GM18499 (cell line): ENCODE measurements at regions not wholly inside any gene's neighbourhood (a gene's known extent, or its start where the extent isn't known, plus 50 kb on each side); places are given as distances from the start of the nearest gene placed in this dataset.

Source experiments
- ATAC-seq: cut with Tn5 transposase; IDR thresholded peaks from one replicate; pipeline ENCODE4 v1.9.1; 2021; ENCODE audit warnings: moderate number of reproducible peaks; ENCODE audit not compliant: insufficient read depth, unreplicated experiment

- ATAC-seq = peak; percentile 88
Measured at GRCh38 chr15:31472636-31473384, 146.2 kb downstream of the KLF13 start.

- no peak for ATAC-seq
Measured at GRCh38 chr15:31473385-31474058, 146.9 kb downstream of the KLF13 start.

GRCh38 chr15:31474059-31474868 is 147.6 kb downstream of the KLF13 start:
- ATAC-seq = no peak

- no peak for ATAC-seq
Measured at GRCh38 chr15:31476236-31476810, 149.7 kb downstream of the KLF13 start.

DNA sequence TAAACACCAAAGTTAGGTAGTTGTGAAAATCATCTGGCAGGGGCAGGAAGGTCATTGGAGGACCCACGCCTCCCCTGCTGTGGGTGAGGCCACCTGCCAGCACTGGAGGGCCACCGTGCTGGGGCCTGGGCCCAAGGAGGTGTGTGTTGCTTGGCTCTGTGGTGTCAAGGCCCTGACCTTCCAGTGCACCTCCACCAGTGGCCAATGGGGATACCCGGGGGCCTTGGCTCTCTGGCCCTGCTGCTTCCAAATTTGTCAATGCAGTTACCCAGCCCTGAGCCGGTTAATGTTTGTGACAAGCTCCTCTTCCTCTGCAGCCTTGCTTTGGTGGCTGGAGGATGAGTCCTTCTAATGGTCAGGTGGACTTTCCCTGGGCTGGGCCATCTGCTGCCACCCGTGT is 150.2 kb downstream of the KLF13 start:
- ATAC-seq = no peak

DNA sequence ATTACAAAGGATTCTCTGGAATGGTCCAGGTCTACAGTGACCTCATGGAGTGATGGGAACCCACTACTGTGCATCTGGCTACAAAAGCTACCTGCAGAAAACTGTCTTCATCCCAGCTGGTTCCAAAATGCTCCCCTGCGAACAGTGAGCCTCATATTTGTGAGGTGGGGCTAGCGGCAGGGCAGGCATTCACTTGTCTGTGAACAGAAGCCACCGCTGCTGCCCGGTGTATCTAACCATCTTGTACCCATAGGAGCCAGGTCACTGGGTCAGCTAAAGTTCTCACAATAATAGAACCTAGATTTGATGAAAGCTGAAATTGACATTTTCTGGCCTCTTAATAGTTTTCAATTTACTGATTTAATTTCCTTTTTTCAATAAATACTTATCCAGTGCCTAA is 150.7 kb downstream of the KLF13 start:
- no peak for ATAC-seq

DNA sequence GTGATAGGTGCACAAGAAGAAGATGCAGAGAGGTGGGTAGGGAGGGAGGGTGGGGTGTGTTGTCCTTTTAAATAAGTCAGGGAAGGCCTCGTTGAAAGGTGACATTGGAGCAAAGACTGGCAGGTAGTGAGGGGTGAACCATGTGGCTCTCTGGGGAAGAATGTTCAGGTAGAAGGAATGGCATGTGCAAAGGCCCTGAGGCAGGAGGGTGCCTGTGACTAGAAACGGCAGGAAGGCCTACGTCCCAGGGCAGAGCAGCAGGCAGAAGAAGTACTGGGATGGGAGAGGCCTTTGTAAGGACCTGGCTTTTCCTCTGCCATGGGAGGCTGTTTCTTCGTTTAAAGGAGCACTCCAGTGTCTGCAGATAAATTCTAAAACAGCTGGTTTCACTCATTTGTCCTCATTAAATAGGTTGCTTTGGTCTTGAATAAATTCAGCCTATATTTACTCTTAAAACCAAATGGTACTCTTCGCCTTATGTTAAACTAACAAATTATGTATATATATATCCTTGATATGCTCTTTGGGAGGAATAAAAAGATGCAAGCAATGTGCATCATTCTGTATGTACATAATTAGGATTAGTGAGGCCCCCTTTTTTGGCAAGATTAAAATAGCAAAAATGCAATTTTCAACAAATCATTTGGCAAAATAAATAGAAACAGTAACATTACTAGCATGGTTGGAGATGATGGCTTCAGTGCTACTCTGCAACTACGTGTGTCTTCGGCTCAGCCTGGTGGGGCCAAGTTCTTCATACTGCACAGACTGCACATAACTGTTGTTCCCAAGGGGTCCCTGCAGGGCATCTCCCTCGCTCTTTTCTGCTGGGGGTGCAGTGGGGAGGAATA is 151.4 kb downstream of the KLF13 start:
- ATAC-seq = no peak

GRCh38 chr15:31478702-31479221 is 152.1 kb downstream of the KLF13 start:
- ATAC-seq = no peak

DNA sequence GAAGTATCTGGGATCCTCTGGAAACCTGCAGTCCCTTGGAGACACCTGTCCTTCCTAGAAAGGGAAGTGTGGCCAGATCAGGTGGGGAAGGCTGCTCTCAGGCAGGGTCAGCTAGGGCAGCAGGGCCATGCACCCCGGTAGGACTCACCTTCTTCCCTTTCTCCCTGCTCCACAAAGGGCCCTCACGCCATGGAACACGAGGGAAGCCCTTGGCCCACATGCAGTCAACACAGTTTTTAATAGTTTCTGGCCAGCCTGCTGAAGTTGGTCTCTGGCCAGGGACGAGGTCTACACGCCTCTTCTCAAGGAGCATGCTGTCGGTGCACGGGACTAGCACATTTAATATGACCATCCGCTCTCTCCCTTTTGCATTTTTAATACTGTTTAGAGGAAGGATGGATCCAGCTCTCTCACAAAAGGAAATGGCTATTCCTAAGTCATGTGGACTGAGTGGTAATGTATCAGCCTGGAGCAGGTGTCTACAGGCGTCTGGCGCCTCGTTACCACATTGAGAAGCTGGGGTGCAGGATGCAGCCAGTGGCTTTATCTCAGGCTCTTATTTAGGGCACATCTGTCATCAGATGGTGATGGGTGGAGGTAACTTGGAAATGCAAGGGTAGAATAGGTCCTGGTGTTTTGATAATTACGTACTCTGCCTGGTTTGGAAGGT is 153.9 kb downstream of the KLF13 start:
- no peak for ATAC-seq

DNA sequence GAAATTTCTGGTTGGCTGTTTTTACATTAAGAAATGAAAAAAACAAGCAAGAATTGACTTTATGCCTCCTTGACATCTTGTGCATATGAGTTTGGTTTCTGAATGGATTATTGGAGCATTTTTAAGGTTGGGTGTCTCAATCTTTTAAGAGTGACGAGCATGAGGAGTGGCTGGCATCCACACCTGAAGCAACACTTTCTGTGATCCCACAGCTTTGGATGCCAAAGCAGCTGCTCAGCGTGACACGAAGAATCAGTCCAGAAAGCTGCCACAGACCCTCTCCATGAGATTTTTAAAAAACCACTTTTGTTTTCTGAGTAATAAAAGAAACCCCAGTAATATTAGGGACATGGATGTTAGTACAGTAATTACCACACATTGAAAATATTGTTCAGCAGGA is 154.5 kb downstream of the KLF13 start:
- ATAC-seq = no peak

DNA sequence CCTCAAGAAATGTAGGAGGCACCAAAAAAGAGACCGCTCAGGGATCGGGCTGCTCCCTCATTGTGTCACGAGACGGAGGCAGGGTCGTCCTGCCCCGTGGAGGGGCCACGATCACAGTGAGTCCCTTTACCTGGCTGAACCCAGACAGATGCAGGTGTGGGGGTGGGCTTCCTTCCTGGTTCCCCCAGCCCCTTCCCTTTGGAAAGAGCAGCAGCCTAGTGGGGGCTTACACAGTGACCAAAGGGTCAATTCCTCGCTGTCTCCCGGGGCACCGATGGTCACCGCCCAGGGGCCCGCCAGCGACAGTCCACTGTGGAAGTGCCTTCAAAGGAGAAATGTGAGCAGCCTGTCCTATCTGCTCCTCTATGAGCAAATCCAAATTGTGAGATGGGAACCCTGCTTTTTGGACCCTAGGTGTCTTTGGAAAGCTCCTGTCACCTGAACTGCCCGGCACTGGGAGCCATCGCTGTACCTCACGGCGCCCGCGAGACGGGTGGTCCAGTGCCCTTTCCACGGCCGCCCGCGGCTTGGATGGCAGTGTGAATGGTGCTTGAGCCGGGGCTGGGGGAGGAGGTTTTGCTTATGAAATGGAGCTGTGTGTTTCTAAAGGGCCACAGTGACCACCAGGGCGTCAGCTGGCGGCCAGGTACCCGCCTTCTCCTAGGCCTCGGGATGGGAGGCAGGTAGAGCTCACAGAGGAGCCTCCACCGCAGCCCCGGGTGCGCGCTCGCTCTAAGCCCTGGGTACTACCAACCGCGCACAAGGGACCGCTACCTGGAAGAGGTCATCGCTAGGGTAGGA is 155.7 kb downstream of the KLF13 start:
- ATAC-seq = no peak

GRCh38 chr15:31483053-31483985 is 156.7 kb downstream of the KLF13 start:
- ATAC-seq = no peak

- no peak for ATAC-seq
Measured at GRCh38 chr15:31483986-31484951, 157.6 kb downstream of the KLF13 start.

- ATAC-seq = no peak
Measured at GRCh38 chr15:31484986-31485385, 158.4 kb downstream of the KLF13 start.

DNA sequence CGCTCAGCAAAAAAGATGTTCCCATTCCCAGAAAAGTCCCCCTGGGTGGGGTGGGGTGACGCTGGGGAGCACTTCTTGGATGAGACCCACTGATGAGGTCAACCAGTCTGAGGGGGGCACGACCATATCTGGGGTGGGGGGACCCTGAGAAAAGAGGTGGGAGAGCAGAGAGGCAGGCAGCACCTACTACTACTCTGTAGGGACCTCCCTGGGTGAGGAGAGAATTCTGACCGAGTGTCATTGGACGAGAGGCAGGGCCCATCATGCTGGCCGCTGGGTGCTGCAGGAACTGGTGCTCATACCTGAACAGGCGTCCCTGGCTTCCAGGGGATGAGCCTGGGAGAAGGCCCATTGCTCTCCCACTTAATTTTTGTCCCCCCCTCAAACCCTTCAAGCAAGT is 158.8 kb downstream of the KLF13 start:
- ATAC-seq = no peak

- no peak for ATAC-seq
Measured at GRCh38 chr15:31485911-31486461, 159.4 kb downstream of the KLF13 start.
